ENCODE measurements at regions not wholly inside any gene's neighbourhood (a gene's known extent, or its start where the extent isn't known, plus 50 kb on each side); places are given as distances from the start of the nearest gene placed in this dataset.

- H3K9me3 ChIP-seq, result no peaks in the 10 kb centered on the region
- no peaks in the 10 kb centered on the region for H3K27me3 ChIP-seq
- H3K27ac ChIP-seq, result no peak overlapping the region
- H3K4me1 ChIP-seq, result no peaks in the 10 kb centered on the region
- no peak overlapping the region for H3K4me3 ChIP-seq
- DNase-seq (ENCODE audit: extremely low spot score in 2 of 2), result no peak
- H3K36me3 ChIP-seq, result no peaks in the 10 kb centered on the region
- intact Hi-C loops (cut with DNase I), result no loop called here
- TF ChIP-seq, protein P1, sequence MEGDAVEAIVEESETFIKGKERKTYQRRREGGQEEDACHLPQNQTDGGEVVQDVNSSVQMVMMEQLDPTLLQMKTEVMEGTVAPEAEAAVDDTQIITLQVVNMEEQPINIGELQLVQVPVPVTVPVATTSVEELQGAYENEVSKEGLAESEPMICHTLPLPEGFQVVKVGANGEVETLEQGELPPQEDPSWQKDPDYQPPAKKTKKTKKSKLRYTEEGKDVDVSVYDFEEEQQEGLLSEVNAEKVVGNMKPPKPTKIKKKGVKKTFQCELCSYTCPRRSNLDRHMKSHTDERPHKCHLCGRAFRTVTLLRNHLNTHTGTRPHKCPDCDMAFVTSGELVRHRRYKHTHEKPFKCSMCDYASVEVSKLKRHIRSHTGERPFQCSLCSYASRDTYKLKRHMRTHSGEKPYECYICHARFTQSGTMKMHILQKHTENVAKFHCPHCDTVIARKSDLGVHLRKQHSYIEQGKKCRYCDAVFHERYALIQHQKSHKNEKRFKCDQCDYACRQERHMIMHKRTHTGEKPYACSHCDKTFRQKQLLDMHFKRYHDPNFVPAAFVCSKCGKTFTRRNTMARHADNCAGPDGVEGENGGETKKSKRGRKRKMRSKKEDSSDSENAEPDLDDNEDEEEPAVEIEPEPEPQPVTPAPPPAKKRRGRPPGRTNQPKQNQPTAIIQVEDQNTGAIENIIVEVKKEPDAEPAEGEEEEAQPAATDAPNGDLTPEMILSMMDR (IDR thresholded peaks at IDR 0.05), result no peak
- TF ChIP-seq POLR2AphosphoS5 (IDR thresholded peaks at IDR 0.05; ENCODE audit: insufficient read depth in 1 of 2, low read depth in 1 of 2), result no peak
- TF ChIP-seq POLR2A (IDR thresholded peaks at IDR 0.05), result no peak
Observed at GRCh38 chr5:143701493-143701892, 110.5 kb upstream of the HMHB1 start.

GRCh38 chr5:143700994-143701393 lies 111.0 kb upstream of the HMHB1 start:
- Histone ChIP-seq H3K9me3 (no peaks in the 10 kb centered on the region), H3K27ac (no peak overlapping the region), H3K36me3 (no peaks in the 10 kb centered on the region), H3K4me3 (no peak overlapping the region), H3K4me1 (no peaks in the 10 kb centered on the region), H3K27me3 (no peaks in the 10 kb centered on the region)
- intact Hi-C loops (cut with DNase I), result no loop called here
- TF ChIP-seq POLR2AphosphoS5 (IDR thresholded peaks at IDR 0.05; ENCODE audit: insufficient read depth in 1 of 2, low read depth in 1 of 2), result no peak
- no peak for TF ChIP-seq POLR2A (IDR thresholded peaks at IDR 0.05)
- TF ChIP-seq, protein P1 (IDR thresholded peaks at IDR 0.05), result no peak
- DNase-seq (ENCODE audit: extremely low spot score in 2 of 2), result no peak

DNA sequence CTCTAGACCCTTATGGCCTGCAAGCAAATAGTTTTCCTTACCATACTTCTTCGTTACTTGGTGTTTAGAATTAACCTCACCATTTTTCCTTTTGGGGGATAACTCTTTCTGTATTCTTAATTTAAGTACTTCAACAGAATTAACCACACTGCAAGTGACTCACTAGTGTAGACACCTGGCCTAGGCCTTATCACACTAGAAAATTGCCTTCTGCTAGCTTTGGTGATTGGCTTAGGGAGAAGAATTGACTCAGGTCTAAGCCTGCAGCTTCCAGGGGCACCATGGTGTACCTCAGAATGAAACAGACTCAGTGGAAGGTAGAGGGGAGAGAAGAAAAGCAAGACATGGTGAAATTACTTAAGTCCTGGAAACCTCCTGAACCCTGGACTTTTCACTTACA lies 112.8 kb upstream of the HMHB1 start:
- no peak overlapping the region for H3K27ac ChIP-seq
- H3K36me3 ChIP-seq, result no peaks in the 10 kb centered on the region
- DNase-seq (ENCODE audit: extremely low spot score in 2 of 2), result no peak
- intact Hi-C loops (cut with DNase I), result no loop called here
- TF ChIP-seq POLR2A (IDR thresholded peaks at IDR 0.05) (no peak), POLR2AphosphoS5 (IDR thresholded peaks at IDR 0.05; ENCODE audit: insufficient read depth in 1 of 2, low read depth in 1 of 2) (no peak)
- TF ChIP-seq, protein P1 (IDR thresholded peaks at IDR 0.05), result no peak
- no peak overlapping the region for H3K4me3 ChIP-seq
- no peaks in the 10 kb centered on the region for H3K27me3 ChIP-seq
- no peaks in the 10 kb centered on the region for H3K4me1 ChIP-seq
- H3K9me3 ChIP-seq, result no peaks in the 10 kb centered on the region

DNA sequence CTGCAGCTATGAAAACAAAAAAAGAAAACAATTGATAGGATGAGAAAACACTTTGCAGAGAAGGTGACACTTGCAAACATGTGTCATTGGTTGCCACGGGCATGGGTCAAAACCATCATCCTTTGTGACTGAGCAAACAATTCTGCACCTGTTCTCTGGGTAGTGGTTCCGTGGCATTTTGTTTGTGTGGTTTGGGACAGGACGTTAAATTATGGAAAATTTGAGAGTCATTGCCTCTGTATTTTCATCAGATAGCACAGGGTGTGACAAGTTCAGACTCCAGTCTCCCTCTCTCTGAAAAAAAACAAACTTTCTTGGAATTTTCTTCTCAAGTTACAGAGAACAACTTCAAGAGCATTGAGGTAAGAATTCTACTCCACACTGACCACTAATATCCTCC lies 113.4 kb upstream of the HMHB1 start:
- TF ChIP-seq POLR2A (IDR thresholded peaks at IDR 0.05), result no peak
- no peaks in the 10 kb centered on the region for H3K36me3 ChIP-seq
- no peak overlapping the region for H3K4me3 ChIP-seq
- H3K9me3 ChIP-seq, result no peaks in the 10 kb centered on the region
- H3K27ac ChIP-seq, result no peak overlapping the region
- no peaks in the 10 kb centered on the region for H3K27me3 ChIP-seq
- no peaks in the 10 kb centered on the region for H3K4me1 ChIP-seq
- no peak for DNase-seq (ENCODE audit: extremely low spot score in 2 of 2)
- intact Hi-C loops (cut with DNase I), result no loop called here

- intact Hi-C loops (cut with DNase I), result no loop called here
- no peak overlapping the region for H3K4me3 ChIP-seq
- DNase-seq (ENCODE audit: extremely low spot score in 2 of 2), result no peak
- H3K27me3 ChIP-seq, result no peaks in the 10 kb centered on the region
- H3K36me3 ChIP-seq, result no peaks in the 10 kb centered on the region
- no peak overlapping the region for H3K27ac ChIP-seq
- no peaks in the 10 kb centered on the region for H3K9me3 ChIP-seq
- peak in 1 of 2 donors; percentile 62 for TF ChIP-seq POLR2AphosphoS5 (IDR thresholded peaks at IDR 0.05; ENCODE audit: insufficient read depth in 1 of 2, low read depth in 1 of 2)
- TF ChIP-seq, protein P1 (IDR thresholded peaks at IDR 0.05), result no peak
- TF ChIP-seq POLR2A (IDR thresholded peaks at IDR 0.05), result no peak
- no peaks in the 10 kb centered on the region for H3K4me1 ChIP-seq
Observed at GRCh38 chr5:143696921-143697320, 115.0 kb upstream of the HMHB1 start.

- Histone ChIP-seq H3K27ac (no peak overlapping the region), H3K4me1 (no peaks in the 10 kb centered on the region), H3K27me3 (no peaks in the 10 kb centered on the region), H3K9me3 (no peaks in the 10 kb centered on the region), H3K4me3 (no peak overlapping the region), H3K36me3 (no peaks in the 10 kb centered on the region)
- DNase-seq (ENCODE audit: extremely low spot score in 2 of 2), result no peak
- TF ChIP-seq POLR2A (IDR thresholded peaks at IDR 0.05), result no peak
- no peak for TF ChIP-seq POLR2AphosphoS5 (IDR thresholded peaks at IDR 0.05; ENCODE audit: insufficient read depth in 1 of 2, low read depth in 1 of 2)
- TF ChIP-seq, protein P1 (IDR thresholded peaks at IDR 0.05), result no peak
- intact Hi-C loops (cut with DNase I), result no loop called here
Observed at GRCh38 chr5:143695941-143696340, 116.0 kb upstream of the HMHB1 start.
